ENCODE measurements at regions not wholly inside any gene's neighbourhood (a gene's known extent, or its start where the extent isn't known, plus 50 kb on each side); places are given as distances from the start of the nearest gene placed in this dataset.
"Not testable (repeated sequence)": the region's sequence is repeated elsewhere in the genome, so short reads cannot be mapped to it uniquely, and the experiment has no call there.

GRCh38 chrX:45421806-45422205, 221.1 kb upstream of the DIPK2B start:
- Histone ChIP-seq H3K27ac (no peak overlapping the region), H3K27me3 (no peaks in the 10 kb centered on the region), H3K36me3 (no peaks in the 10 kb centered on the region), H3K9me3 (no peaks in the 10 kb centered on the region), H3K4me3 (replicated peaks in 1 of 3) (no peak overlapping the region), H3K4me1 (no peaks in the 10 kb centered on the region)
- WGBS, 2 donors: 97 to 100% methylated on average over 2 of the region's 2 CpGs
- intact Hi-C loops (cut with DNase I): no loop called here
- no peak for DNase-seq
- no peak for TF ChIP-seq POLR2A (IDR thresholded peaks at IDR 0.05)

GRCh38 chrX:45404206-45404605, 203.5 kb upstream of the DIPK2B start:
- Histone ChIP-seq H3K27me3 (no peaks in the 10 kb centered on the region), H3K4me3 (replicated peaks in 1 of 3) (no peak overlapping the region), H3K27ac (no peak overlapping the region), H3K4me1 (no peaks in the 10 kb centered on the region), H3K9me3 (no peaks in the 10 kb centered on the region), H3K36me3 (no peaks in the 10 kb centered on the region)
- DNase-seq: no peak
- intact Hi-C loops (cut with DNase I): no loop called here
- no CpG with 5 or more reads among the region's 3 CpGs for WGBS, 2 donors
- TF ChIP-seq POLR2A (IDR thresholded peaks at IDR 0.05): no peak

GRCh38 chrX:45401923-45402322, 201.2 kb upstream of the DIPK2B start:
- WGBS, 2 donors: 44 to 97% methylated on average over 2 of the region's 2 CpGs
- intact Hi-C loops (cut with DNase I): no loop called here
- H3K27me3 ChIP-seq: no peaks in the 10 kb centered on the region
- H3K27ac ChIP-seq: no peak overlapping the region
- no peak for TF ChIP-seq POLR2A (IDR thresholded peaks at IDR 0.05)
- TF ChIP-seq CTCF (IDR thresholded peaks at IDR 0.05): no peak
- no peaks in the 10 kb centered on the region for H3K9me3 ChIP-seq
- no peak for DNase-seq
- no peaks in the 10 kb centered on the region for H3K4me1 ChIP-seq
- H3K36me3 ChIP-seq: no peaks in the 10 kb centered on the region
- no peak overlapping the region for H3K4me3 ChIP-seq (replicated peaks in 1 of 3)

- H3K36me3 ChIP-seq; H3K9me3 ChIP-seq; H3K4me1 ChIP-seq; H3K4me3 ChIP-seq (replicated peaks in 1 of 3); intact Hi-C loops (cut with DNase I); H3K27me3 ChIP-seq; H3K27ac ChIP-seq; DNase-seq: not testable (repeated sequence)
- WGBS, 2 donors: 71 to 72% methylated on average over 8 of the region's 8 CpGs
Measured at GRCh38 chrX:45400951-45401725, 200.5 kb upstream of the DIPK2B start.

- no peaks in the 10 kb centered on the region for H3K4me1 ChIP-seq
- H3K27ac ChIP-seq: no peak overlapping the region
- intact Hi-C loops (cut with DNase I): no loop called here
- WGBS, 2 donors: 81 to 85% methylated on average over 3 of the region's 3 CpGs
- no peaks in the 10 kb centered on the region for H3K27me3 ChIP-seq
- no peak for DNase-seq
- no peaks in the 10 kb centered on the region for H3K9me3 ChIP-seq
- no peaks in the 10 kb centered on the region for H3K36me3 ChIP-seq
- H3K4me3 ChIP-seq (replicated peaks in 1 of 3): no peak overlapping the region
- TF ChIP-seq POLR2A (IDR thresholded peaks at IDR 0.05) (no peak), CTCF (IDR thresholded peaks at IDR 0.05) (no peak)
Measured at GRCh38 chrX:45400027-45400779, 199.5 kb upstream of the DIPK2B start.

- no peak overlapping the region for H3K27ac ChIP-seq
- H3K4me3 ChIP-seq (replicated peaks in 1 of 3): no peak overlapping the region
- H3K4me1 ChIP-seq: no peaks in the 10 kb centered on the region
- H3K9me3 ChIP-seq: no peaks in the 10 kb centered on the region
- intact Hi-C loops (cut with DNase I): no loop called here
- 82 to 86% methylated on average over 2 of the region's 2 CpGs for WGBS, 2 donors
- TF ChIP-seq CTCF (IDR thresholded peaks at IDR 0.05) (no peak), POLR2A (IDR thresholded peaks at IDR 0.05) (no peak)
- no peaks in the 10 kb centered on the region for H3K36me3 ChIP-seq
- DNase-seq: no peak
- no peaks in the 10 kb centered on the region for H3K27me3 ChIP-seq
Measured at GRCh38 chrX:45385757-45386156, 185.1 kb upstream of the DIPK2B start.

All from thyroid gland (tissue), 4 donors.